Activated CD4-positive, alpha-beta T cell treated with anti-CD3 and anti-CD28 coated beads, Interleukin-2, amount 10 ng/mL, durations not matched to agents 7 days and 5 days (primary cell): ENCODE measurements at regions not wholly inside any gene's neighbourhood (a gene's known extent, or its start where the extent isn't known, plus 50 kb on each side); places are given as distances from the start of the nearest gene placed in this dataset.

Source experiments
- CTCF ChIA-PET: fragments of 350-600 bp; sonication (Branson Sonifier 250); formaldehyde crosslinking; loops from one replicate; lab custom pipeline; 2021; ENCODE audit warnings: antibody characterized with exemption; lab: Charles Lee
- POLR2A ChIA-PET: fragments of 350-600 bp; sonication (Branson Sonifier 250); formaldehyde crosslinking; loops from one replicate; lab custom pipeline; 2021; ENCODE audit warnings: antibody characterized with exemption; lab: Charles Lee
- DNase-seq: peaks from one replicate; pipeline ENCODE4 v3.0.0-alpha.2; 2020
- H3K27ac Mint-ChIP-seq: one replicate; pipeline ENCODE4 v1.8.0; 2021; ENCODE audit warnings: mild to moderate bottlenecking, moderate library complexity, mixed read lengths
- H3K27me3 Mint-ChIP-seq: one replicate; pipeline ENCODE4 v1.8.0; 2021; ENCODE audit warnings: mixed read lengths
- H3K36me3 Mint-ChIP-seq: one replicate; pipeline ENCODE4 v1.8.0; 2021; ENCODE audit warnings: low read depth, mixed read lengths
- H3K4me1 Mint-ChIP-seq: one replicate; pipeline ENCODE4 v1.8.0; 2021; ENCODE audit warnings: mixed read lengths
- H3K4me3 Mint-ChIP-seq: one replicate; pipeline ENCODE4 v1.8.0; 2021; ENCODE audit warnings: mild to moderate bottlenecking, moderate library complexity, mixed read lengths
- H3K9me3 Mint-ChIP-seq: one replicate; pipeline ENCODE4 v1.8.0; 2021; ENCODE audit warnings: mixed read lengths

DNA sequence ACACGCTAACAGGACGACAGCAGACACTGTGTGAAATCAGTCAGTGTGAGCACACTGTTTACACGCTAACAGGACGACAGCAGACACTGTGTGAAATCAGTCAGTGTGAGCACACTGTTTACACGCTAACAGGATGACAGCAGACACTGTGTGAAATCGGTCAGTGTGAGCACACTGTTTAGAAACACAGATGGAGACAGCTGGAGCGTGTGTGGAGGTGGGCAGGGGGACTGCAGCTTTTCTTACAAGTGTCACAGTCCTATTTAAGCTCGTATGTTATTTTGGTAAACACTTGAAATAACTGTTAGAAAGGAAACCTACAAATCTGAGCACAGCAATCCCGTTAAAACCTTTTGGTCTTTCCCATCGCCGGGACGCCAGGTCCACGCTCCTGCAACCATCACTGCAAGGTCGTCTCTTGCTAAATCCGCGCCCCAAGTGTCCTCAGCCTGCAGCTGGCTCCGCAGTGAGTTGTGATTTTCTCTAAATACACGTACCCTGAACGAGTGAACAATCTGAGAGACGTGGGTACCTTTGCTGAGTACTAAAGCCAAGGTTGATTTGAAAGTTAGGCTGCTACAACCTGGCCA is 58.9 kb upstream of the CTDP1 start:
- DNase-seq: no peak
- CTCF ChIA-PET: no interaction called here

DNA sequence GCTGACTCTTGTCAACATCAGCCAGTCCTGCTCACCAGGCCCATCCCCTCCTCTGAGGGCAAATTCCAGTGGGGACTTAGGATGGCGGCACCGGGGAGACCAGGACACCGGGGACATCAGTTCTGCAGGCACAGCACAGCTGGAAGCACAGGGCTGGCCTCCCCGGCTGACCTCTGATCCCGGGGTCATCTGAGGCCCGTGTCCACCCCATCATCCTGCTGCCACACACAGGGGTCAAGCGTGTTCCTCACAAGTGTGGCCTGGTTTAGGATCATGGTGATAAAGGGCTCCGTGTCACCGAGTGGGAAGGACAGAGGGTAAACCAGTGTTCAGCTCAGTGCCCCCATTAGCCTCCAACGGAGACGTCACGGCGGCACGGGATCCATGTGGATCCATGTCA is 58.1 kb upstream of the CTDP1 start:
- DNase-seq: no peak
- ChIA-PET CTCF (no interaction called here), POLR2A (no interaction called here)
- Mint-ChIP-seq H3K4me1 (peaks cover 7% of the 10 kb centered on the region), H3K27ac (no peak overlapping the region), H3K4me3 (no peak overlapping the region), H3K9me3 (no peaks in the 10 kb centered on the region), H3K27me3 (peaks cover 7% of the 10 kb centered on the region), H3K36me3 (peaks cover 2% of the 10 kb centered on the region)

More for the DNA sequence above, 58.9 kb upstream of the CTDP1 start:
- H3K9me3 Mint-ChIP-seq: no peaks in the 10 kb centered on the region
- H3K27me3 Mint-ChIP-seq: peaks cover 7% of the 10 kb centered on the region
- H3K27ac Mint-ChIP-seq: no peak overlapping the region
- no peak overlapping the region for H3K4me3 Mint-ChIP-seq
- POLR2A ChIA-PET: no interaction called here
- peaks cover 2% of the 10 kb centered on the region for H3K36me3 Mint-ChIP-seq
- H3K4me1 Mint-ChIP-seq: peaks cover 7% of the 10 kb centered on the region

DNA sequence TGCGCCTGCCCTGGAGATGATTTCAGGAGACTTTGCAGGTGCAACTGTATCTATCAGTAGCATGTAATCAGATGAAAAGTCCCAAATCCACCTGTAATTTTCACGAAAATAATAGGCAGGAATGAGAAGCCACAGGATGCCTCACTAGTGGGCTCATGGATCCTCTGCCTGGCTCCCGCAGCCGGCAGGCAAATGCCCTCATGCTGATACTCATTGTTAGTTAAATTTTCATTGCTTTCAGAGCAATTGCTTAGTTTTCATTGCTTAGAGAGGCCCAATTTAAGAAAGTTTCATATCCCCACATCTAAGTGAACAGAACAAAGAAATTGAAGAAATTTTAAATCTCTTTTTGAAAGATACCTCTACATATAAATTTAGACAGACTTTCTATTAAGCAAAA is 57.6 kb upstream of the CTDP1 start:
- Mint-ChIP-seq H3K4me1 (peaks cover 7% of the 10 kb centered on the region), H3K4me3 (no peak overlapping the region), H3K9me3 (no peaks in the 10 kb centered on the region), H3K27ac (no peak overlapping the region), H3K36me3 (peaks cover 2% of the 10 kb centered on the region), H3K27me3 (peaks cover 7% of the 10 kb centered on the region)
- ChIA-PET CTCF (no interaction called here), POLR2A (no interaction called here)
- no peak for DNase-seq

DNA sequence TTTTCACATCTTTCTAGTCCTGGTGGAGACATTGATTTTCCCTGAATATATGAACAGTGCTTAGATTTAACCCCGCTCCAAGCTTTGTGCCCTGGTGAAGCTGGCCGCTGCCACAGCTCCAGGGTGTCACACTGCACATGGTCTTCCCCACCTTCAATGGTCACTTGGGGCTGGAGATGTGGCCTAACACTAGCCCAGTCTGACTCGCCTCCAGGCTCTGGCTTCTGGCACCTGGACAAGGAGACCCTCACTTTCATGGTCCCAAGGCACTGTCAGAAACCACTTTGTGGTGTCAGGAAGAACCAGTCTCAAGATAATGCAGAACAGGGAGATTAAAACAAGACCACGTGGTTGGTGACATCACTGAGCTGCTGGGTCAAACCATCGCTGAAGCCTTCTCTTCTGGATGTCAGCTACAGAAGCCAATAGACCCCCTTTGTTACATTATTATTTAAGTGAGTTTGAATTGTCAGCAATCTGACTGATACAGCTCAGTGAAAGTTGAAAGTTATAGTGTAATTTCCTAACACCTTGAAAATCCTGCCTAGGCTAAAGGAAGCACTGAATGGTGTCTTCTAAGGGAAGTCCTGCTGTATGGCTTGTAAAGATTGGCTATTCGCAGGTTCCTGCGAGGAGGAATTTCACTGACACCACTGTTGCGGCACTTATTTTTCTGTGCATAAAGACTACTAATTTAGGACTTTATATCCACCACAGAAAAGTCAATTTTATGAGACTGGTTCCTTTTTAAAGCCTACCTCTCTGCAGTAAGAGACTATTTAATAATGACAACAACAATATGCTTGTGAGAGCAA is 55.0 kb upstream of the CTDP1 start:
- Mint-ChIP-seq H3K4me3 (no peak overlapping the region), H3K4me1 (peaks cover 7% of the 10 kb centered on the region), H3K27ac (no peak overlapping the region), H3K27me3 (peaks cover 7% of the 10 kb centered on the region), H3K36me3 (no peaks in the 10 kb centered on the region), H3K9me3 (no peaks in the 10 kb centered on the region)
- no peak for DNase-seq
- ChIA-PET CTCF (interaction anchor here (1.5 kb wide), 1 partner anchor 15 kb away, joined by 5 read pairs; no protein-coding TSS in a partner anchor), POLR2A (no interaction called here)

DNA sequence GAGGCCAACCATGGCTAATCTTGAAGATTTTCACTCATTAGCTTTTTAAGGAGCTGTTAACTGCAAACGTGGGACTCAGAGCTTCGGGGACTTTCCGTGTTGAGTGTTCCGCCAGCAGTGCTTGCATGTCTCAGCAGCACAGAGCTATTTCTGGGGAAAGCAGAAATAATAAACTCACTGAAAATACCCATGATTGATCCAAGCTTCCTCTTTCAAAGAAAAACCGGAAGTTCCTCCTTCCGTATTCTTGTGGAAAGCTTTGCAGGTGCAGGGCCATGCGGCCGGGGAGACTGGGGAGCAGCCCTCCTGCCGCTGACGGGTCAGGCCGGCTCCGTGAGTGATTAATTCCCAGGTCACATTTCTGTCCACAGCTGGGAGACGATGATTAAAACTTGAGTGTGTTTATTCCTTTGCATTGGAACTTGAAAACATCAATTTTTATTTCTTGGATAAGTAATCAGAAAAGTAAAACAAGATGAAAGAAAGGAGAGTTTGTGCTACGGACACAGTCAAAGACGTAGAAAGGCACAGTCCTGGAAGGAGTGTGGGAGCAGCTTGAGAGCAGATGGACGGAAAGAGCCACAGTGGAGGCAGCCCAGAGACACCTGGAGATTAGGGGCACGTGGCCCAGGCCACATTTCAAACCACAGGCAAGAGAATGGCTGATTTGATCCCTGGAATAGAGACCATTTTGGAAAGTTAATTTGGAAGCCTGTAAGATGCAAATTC is 54.2 kb upstream of the CTDP1 start:
- no peak overlapping the region for H3K4me3 Mint-ChIP-seq
- POLR2A ChIA-PET: no interaction called here
- DNase-seq: no peak
- CTCF ChIA-PET: interaction anchor here (1.5 kb wide), 1 partner anchor 14 kb away, joined by 5 read pairs; no protein-coding TSS in a partner anchor
- peaks cover 7% of the 10 kb centered on the region for H3K27me3 Mint-ChIP-seq
- H3K9me3 Mint-ChIP-seq: no peaks in the 10 kb centered on the region
- no peak overlapping the region for H3K27ac Mint-ChIP-seq
- peaks cover 7% of the 10 kb centered on the region for H3K4me1 Mint-ChIP-seq
- H3K36me3 Mint-ChIP-seq: no peaks in the 10 kb centered on the region

DNA sequence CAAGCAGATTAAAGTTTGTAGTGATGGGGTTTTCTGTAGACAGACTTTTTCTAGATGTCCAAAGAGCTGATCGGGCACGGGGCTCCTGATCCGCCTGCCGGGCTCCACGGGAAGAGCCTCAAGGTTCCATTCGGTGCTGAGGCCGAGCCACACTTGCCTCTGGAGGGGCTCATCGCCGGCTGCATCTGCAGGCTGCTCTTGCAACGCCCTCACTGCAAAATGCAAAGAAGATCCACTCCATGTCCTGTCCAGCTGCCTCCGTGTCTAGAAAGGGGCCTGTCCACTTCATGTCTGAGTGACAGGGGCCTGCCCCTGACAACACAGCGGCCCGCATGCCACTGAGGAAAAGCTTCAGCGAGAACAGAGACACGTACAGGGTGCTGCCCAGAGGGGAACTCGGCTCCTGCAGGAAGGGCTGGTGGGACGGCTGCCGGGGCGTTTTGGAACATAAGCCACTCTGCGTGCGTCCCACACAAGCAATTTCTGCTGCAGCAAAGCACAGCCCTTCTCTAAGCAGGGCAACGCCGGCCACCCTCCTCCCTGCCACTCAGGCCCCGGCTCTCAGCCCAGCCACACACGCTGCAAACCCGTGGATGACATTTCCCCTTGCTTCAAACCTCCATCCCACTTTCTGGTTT is 53.6 kb upstream of the CTDP1 start:
- no peak for DNase-seq
- CTCF ChIA-PET: no interaction called here

DNA sequence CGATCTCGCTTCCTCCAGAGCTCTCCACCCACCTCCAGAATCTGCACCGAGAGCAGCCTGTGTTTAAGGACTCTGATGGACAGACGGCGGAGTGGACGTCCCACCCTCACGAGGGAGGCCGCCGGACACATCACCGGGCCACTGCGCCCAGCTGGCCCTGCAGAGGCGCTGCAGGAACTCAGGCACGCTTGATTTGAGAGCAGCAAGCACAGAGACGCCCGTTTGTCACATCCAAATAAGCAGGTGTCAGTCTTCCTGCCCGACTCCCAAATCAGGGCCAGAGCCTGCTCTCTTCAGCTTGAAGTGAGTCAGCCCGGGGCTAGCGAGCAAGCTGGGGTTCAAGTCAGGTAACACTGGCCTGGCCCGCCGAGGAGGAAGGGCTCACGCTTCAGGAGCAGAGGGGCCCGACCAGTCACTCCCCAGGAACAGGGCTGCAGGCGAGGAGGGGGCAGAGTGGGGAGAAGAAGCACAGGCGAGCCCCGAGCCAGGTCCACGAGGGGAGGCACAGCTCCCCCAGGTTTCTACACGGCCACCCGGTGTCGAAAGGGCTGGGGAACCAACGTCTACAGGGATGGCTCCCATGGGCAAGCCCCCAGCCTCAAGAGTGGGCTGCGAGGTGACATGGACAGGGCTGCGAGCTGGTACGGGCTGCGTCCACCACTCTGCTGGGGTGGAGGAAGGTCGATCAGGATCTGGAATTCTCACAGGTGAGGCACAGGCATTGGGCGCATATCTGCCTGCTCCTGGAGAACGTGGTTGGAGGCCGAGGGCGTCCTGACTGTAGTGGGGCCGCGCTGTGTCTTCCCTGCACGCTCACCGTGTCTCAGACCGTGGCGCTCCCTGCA is 52.5 kb upstream of the CTDP1 start:
- H3K27me3 Mint-ChIP-seq: peaks cover 7% of the 10 kb centered on the region
- POLR2A ChIA-PET: no interaction called here
- H3K27ac Mint-ChIP-seq: no peak overlapping the region
- no peaks in the 10 kb centered on the region for H3K36me3 Mint-ChIP-seq
- H3K4me3 Mint-ChIP-seq: no peak overlapping the region
- CTCF ChIA-PET: no interaction called here
- no peak for DNase-seq
- peaks cover 2% of the 10 kb centered on the region for H3K9me3 Mint-ChIP-seq
- peaks cover 7% of the 10 kb centered on the region for H3K4me1 Mint-ChIP-seq

More for the DNA sequence above, 53.6 kb upstream of the CTDP1 start:
- H3K9me3 Mint-ChIP-seq: no peaks in the 10 kb centered on the region
- H3K4me3 Mint-ChIP-seq: no peak overlapping the region
- peaks cover 7% of the 10 kb centered on the region for H3K4me1 Mint-ChIP-seq
- H3K27ac Mint-ChIP-seq: no peak overlapping the region
- no peaks in the 10 kb centered on the region for H3K36me3 Mint-ChIP-seq
- POLR2A ChIA-PET: no interaction called here
- H3K27me3 Mint-ChIP-seq: peaks cover 7% of the 10 kb centered on the region

DNA sequence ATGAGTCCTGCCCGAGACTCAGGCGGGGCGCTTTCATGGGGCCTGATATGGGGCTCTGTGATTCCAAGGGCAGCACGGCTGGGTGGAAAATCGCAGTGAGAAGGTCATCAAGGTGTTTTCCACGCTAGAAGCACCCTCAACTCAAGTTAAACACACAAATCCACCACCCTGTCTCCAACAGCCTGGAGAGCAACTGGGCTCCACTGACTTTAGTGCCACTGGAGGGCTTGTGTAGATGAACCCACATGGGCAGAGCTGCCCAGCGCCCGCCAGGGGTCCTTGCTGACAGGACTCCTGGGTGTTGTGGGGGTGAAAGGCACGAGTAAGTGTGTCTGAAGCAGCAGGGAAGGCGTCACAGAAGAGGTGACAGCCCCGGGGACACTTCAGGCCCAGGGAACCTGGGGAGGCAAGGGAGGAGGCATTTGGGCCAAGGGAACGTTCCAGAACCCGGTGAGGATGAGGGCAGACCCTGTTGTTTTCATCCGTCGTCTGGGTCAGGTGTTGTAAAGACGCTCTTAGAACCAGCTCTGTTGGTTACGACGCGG is 51.8 kb upstream of the CTDP1 start:
- H3K4me1 Mint-ChIP-seq: peaks cover 7% of the 10 kb centered on the region
- ChIA-PET CTCF (no interaction called here), POLR2A (no interaction called here)
- H3K27me3 Mint-ChIP-seq: peaks cover 7% of the 10 kb centered on the region
- H3K36me3 Mint-ChIP-seq: no peaks in the 10 kb centered on the region
- DNase-seq: no peak
- peaks cover 3% of the 10 kb centered on the region for H3K9me3 Mint-ChIP-seq
- no peak overlapping the region for H3K27ac Mint-ChIP-seq
- H3K4me3 Mint-ChIP-seq: no peak overlapping the region

DNA sequence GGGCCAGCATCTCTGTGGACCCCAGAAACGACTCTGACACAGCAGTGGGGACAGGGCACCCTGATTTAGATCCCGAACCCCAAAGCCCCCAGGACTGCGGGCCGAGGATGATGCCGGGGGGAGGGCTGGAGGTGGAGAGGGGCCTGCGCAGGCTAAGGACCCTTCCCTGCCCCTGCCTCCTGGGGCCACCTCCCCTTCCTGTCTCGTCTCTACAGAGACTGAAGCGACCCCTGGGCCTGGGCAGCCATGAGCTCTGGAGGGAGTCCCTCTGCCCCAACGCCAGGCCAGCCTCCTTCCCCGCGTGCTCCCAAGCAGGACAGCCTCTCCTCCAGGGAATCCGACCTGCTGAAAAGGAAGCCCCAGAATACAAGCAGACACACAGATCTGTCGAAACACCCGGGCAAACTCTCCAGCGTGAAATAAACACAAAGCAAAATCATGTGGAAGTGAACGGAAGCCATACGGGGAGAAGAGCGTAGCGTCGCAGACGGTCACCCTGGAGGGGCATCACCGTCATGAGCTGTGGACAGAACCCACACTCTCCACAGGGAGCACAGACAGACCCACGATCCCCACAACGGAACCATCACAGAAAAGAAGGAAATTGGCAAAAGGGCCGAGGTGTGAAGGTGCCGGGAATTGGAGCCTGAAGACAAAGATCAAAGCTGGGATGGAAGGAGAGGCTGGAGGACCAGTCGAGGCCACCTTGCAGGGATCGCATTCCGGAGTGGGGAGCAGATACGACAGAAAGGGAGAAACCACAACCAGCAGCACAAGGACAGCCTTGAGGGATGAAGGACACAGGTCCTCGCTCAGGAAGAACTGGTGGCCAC is 51.0 kb upstream of the CTDP1 start:
- H3K36me3 Mint-ChIP-seq: no peaks in the 10 kb centered on the region
- CTCF ChIA-PET: no interaction called here
- peaks cover 7% of the 10 kb centered on the region for H3K4me1 Mint-ChIP-seq
- POLR2A ChIA-PET: no interaction called here
- no peak overlapping the region for H3K27ac Mint-ChIP-seq
- peaks cover 7% of the 10 kb centered on the region for H3K27me3 Mint-ChIP-seq
- H3K4me3 Mint-ChIP-seq: no peak overlapping the region
- H3K9me3 Mint-ChIP-seq: peaks cover 3% of the 10 kb centered on the region
- no peak for DNase-seq

DNA sequence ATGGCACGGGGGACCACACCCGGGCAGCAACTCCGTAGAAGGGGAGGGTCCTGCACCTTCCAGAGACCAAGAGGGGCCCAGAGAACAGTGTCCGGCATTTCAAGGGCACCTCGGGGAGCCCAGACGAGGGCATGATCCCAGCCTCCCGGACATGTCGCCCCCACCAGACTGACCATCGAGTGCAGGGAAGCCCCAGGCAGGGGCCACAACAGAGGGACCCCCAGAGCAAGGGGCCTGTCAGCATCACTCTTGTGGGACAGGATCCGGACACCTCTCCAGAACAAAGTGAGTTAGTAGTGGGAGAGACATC is 50.4 kb upstream of the CTDP1 start:
- peaks cover 7% of the 10 kb centered on the region for H3K9me3 Mint-ChIP-seq
- H3K4me1 Mint-ChIP-seq: peaks cover 7% of the 10 kb centered on the region
- ChIA-PET POLR2A (no interaction called here), CTCF (no interaction called here)
- no peaks in the 10 kb centered on the region for H3K36me3 Mint-ChIP-seq
- no peak for DNase-seq
- no peak overlapping the region for H3K27ac Mint-ChIP-seq
- H3K4me3 Mint-ChIP-seq: no peak overlapping the region
- peaks cover 7% of the 10 kb centered on the region for H3K27me3 Mint-ChIP-seq

DNA sequence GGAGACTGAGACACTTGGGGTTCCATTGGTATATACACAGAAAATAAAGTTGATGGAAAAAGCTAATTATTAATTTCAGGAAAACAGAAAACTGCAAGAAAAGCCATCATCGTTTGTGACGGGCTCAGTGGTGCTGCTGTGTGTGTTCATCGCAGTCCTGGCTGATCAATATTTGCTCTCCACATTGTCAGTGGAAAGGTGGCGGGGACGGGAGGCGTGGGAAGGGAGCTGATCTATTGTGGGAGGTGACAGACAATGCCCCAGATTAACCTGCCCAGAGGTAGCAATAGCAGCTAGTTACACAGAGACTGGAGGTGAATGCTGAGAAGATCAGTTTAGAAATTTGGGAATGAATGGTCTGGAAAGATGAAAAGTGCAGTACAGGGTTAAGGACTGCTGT is 50.0 kb upstream of the CTDP1 start:
- H3K36me3 Mint-ChIP-seq: no peaks in the 10 kb centered on the region
- peaks cover 3% of the 10 kb centered on the region for H3K4me1 Mint-ChIP-seq
- CTCF ChIA-PET: no interaction called here
- POLR2A ChIA-PET: no interaction called here
- peaks cover 4% of the 10 kb centered on the region for H3K27me3 Mint-ChIP-seq
- peaks cover 9% of the 10 kb centered on the region for H3K9me3 Mint-ChIP-seq
- no peak overlapping the region for H3K27ac Mint-ChIP-seq
- H3K4me3 Mint-ChIP-seq: no peak overlapping the region
- DNase-seq: no peak
